Aorta (tissue), 5 donors: ENCODE measurements at regions not wholly inside any gene's neighbourhood (a gene's known extent, or its start where the extent isn't known, plus 50 kb on each side); places are given as distances from the start of the nearest gene placed in this dataset.

Source experiments
- ATAC-seq: fragments of 200-7000 bp; cut with Tn5 transposase; one replicate; pipeline ENCODE4 v1.9.1; 2022; ENCODE audit warnings: moderate library complexity; ENCODE audit not compliant: low FRiP score
- DNase-seq, 2 donors: peaks; one replicate each; pipeline ENCODE4 v3.0.0-alpha.2; 2020
- H3K27ac ChIP-seq, 2 donors: one replicate each; pipeline ENCODE4 v1.5.1; 2013; ENCODE audit warnings: low read length in 2 of 2, mild to moderate bottlenecking in 2 of 2, moderate library complexity in 2 of 2, control low read depth in 1 of 2, inconsistent platforms in 1 of 2, low read depth in 1 of 2
- H3K27me3 ChIP-seq, 2 donors: one replicate each; pipeline ENCODE4 v1.6.1; 2013; ENCODE audit warnings: control low read depth in 1 of 2, low read length in 1 of 2, mild to moderate bottlenecking in 1 of 2, moderate library complexity in 1 of 2; ENCODE audit not compliant: insufficient read depth in 2 of 2, control insufficient read depth in 1 of 2
- H3K36me3 ChIP-seq, 2 donors: one replicate each; pipeline ENCODE4 v1.6.1; 2013; ENCODE audit warnings: control low read depth in 1 of 2, low read length in 1 of 2, mild to moderate bottlenecking in 1 of 2; ENCODE audit not compliant: insufficient read depth in 2 of 2, control insufficient read depth in 1 of 2
- H3K4me1 ChIP-seq, 2 donors: one replicate each; pipeline ENCODE4 v1.6.1; 2013; ENCODE audit warnings: low read length in 2 of 2, control low read depth in 1 of 2, mild to moderate bottlenecking in 1 of 2, moderate library complexity in 1 of 2; ENCODE audit not compliant: insufficient read depth in 2 of 2, control insufficient read depth in 1 of 2
- H3K4me3 ChIP-seq, 2 donors: one replicate each; pipeline ENCODE4 v1.5.1; 2013; ENCODE audit warnings: low read length in 2 of 2, control low read depth in 1 of 2, mild to moderate bottlenecking in 1 of 2
- H3K9me3 ChIP-seq: one replicate; pipeline ENCODE4 v1.6.1; 2013; ENCODE audit warnings: mild to moderate bottlenecking, low read length; ENCODE audit not compliant: control insufficient read depth
- WGBS, 2 donors: extraction: QIAGEN DNeasy Blood & Tissue Kit; methylation state at CpG; one replicate each; pipeline ENCODE4 v1.1.7; 2013; 5-methylcytosine and 5-hydroxymethylcytosine counted together
- intact Hi-C, 2 donors: fragments of 100-400 bp; cut with DNase I; formaldehyde crosslinking; loops; one replicate each; pipeline versions ENCODE4 v1.14.2 to v1.15.0; 2022
- donor health status: healthy with polysubstance abuse.
- donor health status: Bipolar disorder and iron deficiency.
- donor health status: DM: no; HTN: no; CAD: no.
- donor health status: DM: no; HTN: no; CAD: no.
- donor health status: DM: yes; HTN: yes; CAD: no.

DNA sequence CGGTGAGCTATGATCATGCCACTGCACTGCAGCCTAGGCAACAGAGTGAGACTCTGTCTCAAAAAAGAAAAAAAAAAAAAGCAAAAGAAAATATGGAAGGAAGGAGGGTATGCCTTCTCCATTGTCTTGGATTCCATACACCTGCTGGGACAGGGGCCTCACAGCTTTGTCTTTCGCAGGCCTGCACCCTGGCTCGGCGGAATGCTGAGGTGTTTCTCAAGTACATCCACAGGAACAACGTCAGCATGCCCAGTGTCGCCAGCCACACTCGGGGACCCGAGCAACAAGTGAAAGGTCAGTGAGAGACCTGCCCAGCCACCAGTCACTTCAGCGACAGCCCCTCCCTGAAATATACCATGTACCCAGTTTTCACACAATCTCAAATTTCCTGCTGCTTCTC is 288.5 kb upstream of the UMPS start:
- Histone ChIP-seq H3K9me3 (no peaks in the 10 kb centered on the region), H3K27ac (no peak overlapping the region), H3K36me3 (peaks cover 9 to 15% of the 10 kb centered on the region in 2 donors), H3K27me3 (no peaks in the 10 kb centered on the region), H3K4me3 (no peak overlapping the region), H3K4me1 (peaks cover 0 to 2% of the 10 kb centered on the region in 2 donors)
- ATAC-seq: no peak
- WGBS, 2 donors: 93 to 95% methylated on average over 9 of the region's 9 CpGs
- intact Hi-C loops: no loop called here
- DNase-seq: no peak

DNA sequence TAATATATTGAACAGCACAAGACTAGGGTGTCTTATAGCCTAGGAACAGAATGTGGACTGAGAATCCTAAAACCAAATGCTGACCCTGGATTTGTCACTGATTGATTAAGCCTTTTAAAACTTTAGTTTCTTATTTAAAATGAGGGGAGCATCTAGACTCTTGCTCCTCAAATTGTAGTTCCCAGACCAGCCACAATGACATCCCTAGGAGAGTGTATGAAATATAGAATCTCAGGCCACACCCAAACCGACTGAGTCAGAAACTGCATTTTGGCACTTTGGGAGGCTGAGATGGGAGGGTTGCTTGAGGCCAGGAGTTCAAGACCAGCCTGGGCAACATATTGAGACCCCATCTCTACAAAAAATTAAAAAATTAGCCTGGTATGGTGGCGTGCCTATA is 287.8 kb upstream of the UMPS start:
- no peak for ATAC-seq
- H3K27me3 ChIP-seq: no peaks in the 10 kb centered on the region
- no peak overlapping the region for H3K27ac ChIP-seq
- H3K4me1 ChIP-seq: peaks cover 0 to 2% of the 10 kb centered on the region in 2 donors
- peaks cover 9 to 22% of the 10 kb centered on the region in 2 donors for H3K36me3 ChIP-seq
- H3K9me3 ChIP-seq: no peaks in the 10 kb centered on the region
- no peak overlapping the region for H3K4me3 ChIP-seq
- intact Hi-C loops: no loop called here
- DNase-seq: no peak
- 89 to 96% methylated on average over 2 of the region's 2 CpGs for WGBS, 2 donors

DNA sequence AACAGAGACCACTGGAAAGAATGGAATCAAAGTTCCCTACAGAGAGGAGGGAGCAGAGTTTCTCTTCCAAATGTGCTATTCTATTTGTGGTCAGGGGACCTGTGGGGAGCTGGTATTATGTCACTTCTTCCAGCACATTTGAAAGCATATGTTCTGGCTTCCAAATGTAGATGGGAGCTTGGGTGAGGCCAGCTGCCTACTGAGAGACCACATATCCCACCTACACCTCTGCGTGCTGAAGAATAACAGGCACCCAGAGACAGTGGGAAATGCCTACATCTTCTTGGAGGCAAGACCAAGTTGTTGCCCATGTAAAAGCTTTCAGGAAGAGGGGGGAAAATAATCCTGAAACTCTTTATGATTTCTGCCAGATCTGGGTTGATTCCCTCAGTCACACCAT is 286.8 kb upstream of the UMPS start:
- H3K4me3 ChIP-seq: no peak overlapping the region
- intact Hi-C loops: no loop called here
- no peak for ATAC-seq
- 96 to 99% methylated on average over 1 of the region's 1 CpG for WGBS, 2 donors
- no peak overlapping the region for H3K27ac ChIP-seq
- DNase-seq: no peak
- no peaks in the 10 kb centered on the region for H3K9me3 ChIP-seq
- no peaks in the 10 kb centered on the region for H3K27me3 ChIP-seq
- H3K4me1 ChIP-seq: peaks cover 0 to 2% of the 10 kb centered on the region in 2 donors
- H3K36me3 ChIP-seq: peaks cover 9 to 22% of the 10 kb centered on the region in 2 donors

DNA sequence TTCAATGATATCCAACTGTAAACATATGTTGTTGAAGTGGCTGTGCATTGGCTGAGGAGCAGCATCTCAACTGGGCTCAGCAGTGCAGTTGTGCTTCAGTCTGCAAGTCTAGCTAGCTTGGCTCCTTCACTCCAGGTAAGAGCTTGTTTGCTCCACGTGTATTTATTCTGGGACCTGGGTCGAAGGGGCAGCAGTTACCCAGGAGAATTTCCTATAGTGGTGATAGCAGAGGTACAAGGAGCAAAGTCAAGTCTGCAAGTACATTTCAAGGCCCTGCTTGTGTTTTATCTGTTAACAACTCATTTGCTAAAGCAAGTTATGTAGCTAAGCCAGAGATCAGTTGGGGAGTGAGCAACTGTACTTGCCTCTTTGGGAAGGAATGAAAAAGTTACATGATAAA is 286.2 kb upstream of the UMPS start:
- Histone ChIP-seq H3K9me3 (no peaks in the 10 kb centered on the region), H3K27me3 (no peaks in the 10 kb centered on the region), H3K36me3 (peaks cover 11 to 27% of the 10 kb centered on the region in 2 donors), H3K4me3 (no peak overlapping the region), H3K4me1 (peaks cover 0 to 2% of the 10 kb centered on the region in 2 donors), H3K27ac (no peak overlapping the region)
- DNase-seq (no peak), ATAC-seq (no peak)
- intact Hi-C loops: no loop called here
- 85 to 89% methylated on average over 2 of the region's 2 CpGs for whole genome bisulfite sequencing, 2 donors

DNA sequence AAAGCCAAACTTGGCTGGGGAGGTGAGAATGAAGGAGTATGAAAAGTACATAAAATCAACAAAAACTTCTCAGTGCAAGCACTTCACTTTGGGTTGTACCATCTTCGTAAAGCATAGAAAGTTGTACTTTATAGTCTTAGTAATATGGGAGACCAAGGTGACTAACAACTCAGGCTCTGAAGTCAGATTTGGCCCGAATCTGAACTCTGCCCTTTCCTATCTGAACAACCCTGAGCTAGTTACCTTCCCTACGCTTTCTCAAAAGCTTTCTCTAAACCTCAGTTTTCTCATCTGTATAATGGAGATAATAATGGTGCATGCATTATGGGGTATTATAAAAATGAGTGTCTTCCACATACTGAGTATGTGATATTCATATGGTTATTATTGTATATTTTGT is 285.4 kb upstream of the UMPS start:
- no peak for ATAC-seq
- Histone ChIP-seq H3K9me3 (no peaks in the 10 kb centered on the region), H3K4me3 (no peak overlapping the region), H3K27me3 (no peaks in the 10 kb centered on the region), H3K27ac (no peak overlapping the region), H3K4me1 (peaks cover 0 to 2% of the 10 kb centered on the region in 2 donors), H3K36me3 (peaks cover 12 to 27% of the 10 kb centered on the region in 2 donors)
- no peak for DNase-seq
- intact Hi-C loops: no loop called here
- 92 to 94% methylated on average over 3 of the region's 3 CpGs for WGBS, 2 donors

DNA sequence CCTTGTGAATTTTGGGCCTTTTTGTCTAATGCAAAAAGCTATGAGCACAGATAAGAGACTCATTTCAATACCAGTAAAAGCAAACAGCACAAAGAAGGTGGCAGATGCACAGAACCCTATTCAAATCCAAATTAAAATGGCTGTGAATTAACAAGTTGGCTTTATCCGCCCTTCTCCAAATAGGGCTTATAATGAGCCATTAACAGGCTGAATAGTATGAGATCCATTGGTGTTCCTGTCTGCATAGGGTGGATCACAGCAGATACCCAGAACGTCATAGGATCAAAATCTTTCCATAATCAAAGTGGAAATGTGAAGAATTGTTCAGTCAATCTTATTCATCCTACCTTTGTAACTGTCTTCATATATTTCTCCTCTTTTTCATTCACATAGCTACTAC is 282.4 kb upstream of the UMPS start:
- H3K27ac ChIP-seq: no peak overlapping the region
- H3K27me3 ChIP-seq: no peaks in the 10 kb centered on the region
- H3K4me1 ChIP-seq: no peaks in the 10 kb centered on the region
- no peak overlapping the region for H3K4me3 ChIP-seq
- WGBS, 2 donors: 46 to 90% methylated on average over 2 of the region's 2 CpGs
- no peak for ATAC-seq
- H3K36me3 ChIP-seq: peaks cover 10 to 23% of the 10 kb centered on the region in 2 donors
- no peaks in the 10 kb centered on the region for H3K9me3 ChIP-seq
- intact Hi-C loops: no loop called here
- DNase-seq: no peak

DNA sequence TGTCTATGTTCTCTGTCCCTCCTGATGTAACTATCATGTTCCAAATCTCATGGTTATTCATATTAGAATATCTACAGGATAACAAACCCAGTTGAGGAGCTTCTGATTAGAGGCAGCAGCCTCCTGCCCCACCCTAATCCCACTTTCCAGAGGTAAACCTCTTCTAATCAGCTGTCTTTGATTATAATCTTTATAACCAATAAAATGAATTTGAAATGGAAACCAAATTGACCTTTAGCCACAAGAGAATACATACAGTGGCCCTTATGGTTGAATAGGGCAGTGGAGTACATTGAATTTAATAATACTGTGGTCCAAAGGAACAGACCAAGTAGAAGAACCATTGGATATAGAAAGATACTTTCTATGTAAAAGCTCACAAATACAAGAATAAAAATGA is 281.3 kb upstream of the UMPS start:
- intact Hi-C loops: no loop called here
- no peak for DNase-seq
- no peak for ATAC-seq
- H3K4me1 ChIP-seq: no peaks in the 10 kb centered on the region
- no peaks in the 10 kb centered on the region for H3K9me3 ChIP-seq
- no peaks in the 10 kb centered on the region for H3K27me3 ChIP-seq
- H3K4me3 ChIP-seq: no peak overlapping the region
- peaks cover 10 to 18% of the 10 kb centered on the region in 2 donors for H3K36me3 ChIP-seq
- no peak overlapping the region for H3K27ac ChIP-seq

DNA sequence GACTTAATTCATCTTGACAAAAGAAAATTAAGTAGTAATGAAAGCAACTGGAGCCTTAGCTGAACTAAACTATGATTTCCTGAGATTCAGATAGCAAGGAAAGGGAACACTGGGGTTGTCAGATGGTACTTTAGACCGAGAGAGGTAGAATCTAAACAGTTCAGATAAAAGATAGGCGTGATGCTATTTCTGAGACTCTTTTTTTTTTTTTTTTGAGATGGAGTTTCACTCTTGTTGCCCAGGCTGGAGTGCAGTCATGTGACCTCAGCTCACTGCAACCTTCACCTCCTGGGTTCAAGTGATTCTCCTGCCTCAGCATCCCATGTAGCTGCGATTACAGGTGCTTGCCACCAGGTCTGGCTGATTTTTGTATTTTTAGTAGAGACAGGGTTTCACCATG is 279.9 kb upstream of the UMPS start:
- DNase-seq (no peak), ATAC-seq (no peak)
- Histone ChIP-seq H3K9me3 (no peaks in the 10 kb centered on the region), H3K27ac (no peak overlapping the region), H3K4me3 (no peak overlapping the region), H3K4me1 (no peaks in the 10 kb centered on the region), H3K27me3 (no peaks in the 10 kb centered on the region), H3K36me3 (peaks cover 8 to 26% of the 10 kb centered on the region in 2 donors)
- WGBS, 2 donors: 95 to 96% methylated on average over 3 of the region's 3 CpGs
- intact Hi-C loops: no loop called here

DNA sequence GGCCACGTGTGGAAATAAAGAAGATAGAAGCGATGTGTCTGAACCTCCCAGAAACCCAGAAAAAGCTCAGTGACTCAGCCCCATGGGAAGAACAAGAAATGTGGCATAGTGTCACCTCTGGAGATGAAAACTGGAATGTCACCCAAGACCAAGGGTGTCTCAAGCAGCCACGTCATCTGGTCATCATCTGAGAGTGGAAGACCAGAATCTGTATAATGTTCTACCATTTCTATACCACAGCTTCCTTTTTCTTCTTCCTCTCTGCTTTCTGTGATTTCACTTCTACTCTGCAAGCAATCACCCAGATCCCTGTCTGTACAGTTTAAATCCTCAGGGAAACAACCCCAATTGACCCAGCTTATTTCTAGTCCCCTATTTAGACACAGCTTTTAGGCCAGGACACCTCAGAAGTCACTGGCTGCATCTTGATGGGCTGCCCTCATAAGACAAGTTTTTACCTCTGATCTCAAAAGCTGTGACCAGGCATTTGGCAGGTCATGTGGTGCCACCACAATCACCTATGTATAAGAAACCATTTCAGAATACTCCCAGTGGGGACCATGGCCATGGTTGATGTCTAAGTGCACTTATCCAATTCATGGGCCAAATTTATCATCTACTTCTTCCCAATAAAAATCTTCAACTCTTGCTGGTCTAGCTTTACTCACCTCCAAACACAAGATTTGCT is 278.5 kb upstream of the UMPS start:
- WGBS, 2 donors: 71 to 94% methylated on average over 3 of the region's 3 CpGs
- Histone ChIP-seq H3K27ac (no peak overlapping the region), H3K4me3 (no peak overlapping the region), H3K27me3 (no peaks in the 10 kb centered on the region), H3K4me1 (no peaks in the 10 kb centered on the region), H3K36me3 (peaks cover 7 to 22% of the 10 kb centered on the region in 2 donors), H3K9me3 (no peaks in the 10 kb centered on the region)
- intact Hi-C loops: no loop called here
- ATAC-seq (no peak), DNase-seq (no peak)
